Right atrium auricular region (tissue), 2 donors: ENCODE measurements at regions not wholly inside any gene's neighbourhood (a gene's known extent, or its start where the extent isn't known, plus 50 kb on each side); places are given as distances from the start of the nearest gene placed in this dataset.

Experiments used
- DNase-seq: peaks from one replicate; pipeline ENCODE4 v3.0.0-alpha.2; 2019; ENCODE audit warnings: low spot score
- H3K27ac ChIP-seq, 2 donors: fragments of 200-600 bp; sonication (generic); 1 replicate in 1 of 2; 2 replicates in 1 of 2; pipeline ENCODE4 v1.5.1; 2016 to 2019
- H3K27me3 ChIP-seq, 2 donors: fragments of 200-600 bp; sonication (generic); one replicate each; pipeline versions ENCODE4 v1.5.1 to v1.6.0; 2017 to 2019
- H3K36me3 ChIP-seq: fragments of 200-600 bp; sonication (generic); one replicate; pipeline ENCODE4 v1.5.1; 2016
- H3K4me1 ChIP-seq, 2 donors: fragments of 200-600 bp; sonication (generic); one replicate each; pipeline versions ENCODE4 v1.5.1 to v1.6.0; 2017 to 2019
- H3K4me3 ChIP-seq, 2 donors: fragments of 200-600 bp; sonication (generic); 1 replicate in 1 of 2; 2 replicates in 1 of 2; pipeline ENCODE4 v1.5.1; 2017 to 2019; ENCODE audit warnings: mild to moderate bottlenecking in 1 of 2, moderate library complexity in 1 of 2
- H3K9me3 ChIP-seq, 2 donors: fragments of 200-600 bp; sonication (generic); one replicate each; pipeline ENCODE4 v1.5.1; 2019
- CTCF ChIP-seq, 2 donors: fragments of 200-600 bp; sonication (generic); IDR thresholded peaks; one replicate each; pipeline ENCODE4 v1.5.1; 2019; ENCODE audit warnings: antibody characterized with exemption in 2 of 2

- no peak for TF ChIP-seq CTCF (IDR thresholded peaks at IDR 0.05)
- Histone ChIP-seq H3K9me3 (no peaks in the 10 kb centered on the region), H3K27ac (no peak overlapping the region), H3K36me3 (no peaks in the 10 kb centered on the region), H3K4me3 (no peak overlapping the region), H3K27me3 (no peaks in the 10 kb centered on the region), H3K4me1 (no peaks in the 10 kb centered on the region)
- no peak for DNase-seq
Observed at GRCh38 chr6:27076116-27076515, 171.4 kb upstream of the PRSS16 start.

GRCh38 chr6:27078734-27079357, 168.7 kb upstream of the PRSS16 start:
- H3K36me3 ChIP-seq = no peaks in the 10 kb centered on the region
- DNase-seq = no peak
- no peak overlapping the region for H3K4me3 ChIP-seq
- no peaks in the 10 kb centered on the region for H3K27me3 ChIP-seq
- TF ChIP-seq CTCF (IDR thresholded peaks at IDR 0.05) = peak; percentile 52 to 70
- no peak overlapping the region for H3K27ac ChIP-seq
- no peaks in the 10 kb centered on the region for H3K4me1 ChIP-seq
- H3K9me3 ChIP-seq = no peaks in the 10 kb centered on the region

GRCh38 chr6:27081188-27081587, 166.3 kb upstream of the PRSS16 start:
- Histone ChIP-seq H3K4me3 (no peak overlapping the region), H3K4me1 (no peaks in the 10 kb centered on the region), H3K9me3 (no peaks in the 10 kb centered on the region), H3K36me3 (no peaks in the 10 kb centered on the region), H3K27ac (no peak overlapping the region), H3K27me3 (no peaks in the 10 kb centered on the region)
- no peak for DNase-seq
- no peak for TF ChIP-seq CTCF (IDR thresholded peaks at IDR 0.05)

GRCh38 chr6:27081931-27082330, 165.6 kb upstream of the PRSS16 start:
- Histone ChIP-seq H3K4me1 (no peaks in the 10 kb centered on the region), H3K27ac (no peak overlapping the region), H3K27me3 (no peaks in the 10 kb centered on the region), H3K4me3 (no peak overlapping the region), H3K9me3 (no peaks in the 10 kb centered on the region), H3K36me3 (no peaks in the 10 kb centered on the region)
- TF ChIP-seq CTCF (IDR thresholded peaks at IDR 0.05) = no peak
- DNase-seq = no peak

- Histone ChIP-seq H3K27me3 (peaks cover 0 to 3% of the 10 kb centered on the region in 2 donors), H3K9me3 (no peaks in the 10 kb centered on the region), H3K4me1 (peaks cover 0 to 7% of the 10 kb centered on the region in 2 donors), H3K36me3 (no peaks in the 10 kb centered on the region), H3K4me3 (no peak overlapping the region), H3K27ac (no peak overlapping the region)
- TF ChIP-seq CTCF (IDR thresholded peaks at IDR 0.05) = no peak
- no peak for DNase-seq
Observed at GRCh38 chr6:27088068-27088467, 159.4 kb upstream of the PRSS16 start.
